RWPE1 (cell line): ENCODE measurements at regions not wholly inside any gene's neighbourhood (a gene's known extent, or its start where the extent isn't known, plus 50 kb on each side); places are given as distances from the start of the nearest gene placed in this dataset.
"Not testable (repeated sequence)": the region's sequence is repeated elsewhere in the genome, so short reads cannot be mapped to it uniquely, and the experiment has no call there.

Experiments used
- CTCF ChIA-PET: fragments of 350-600 bp; sonication (Branson Sonifier 250); formaldehyde crosslinking; extraction: SDS; loops from one replicate; lab custom pipeline; 2021; lab: Yijun Ruan, JAX
- POLR2A ChIA-PET: fragments of 400-600 bp; formaldehyde crosslinking; extraction: SDS; loops from one replicate; lab custom pipeline; 2020; ENCODE audit warnings: antibody characterized with exemption; ENCODE audit not compliant: low non-redundant PET; lab: Yijun Ruan, JAX
- DNase-seq: peaks from one replicate; pipeline ENCODE4 v3.0.0; 2012; ENCODE audit warnings: low spot score
- H3K27ac ChIP-seq: fragments of 450-650 bp; 2 replicates; pipeline ENCODE4 v1.5.1; 2017
- CTCF ChIP-seq: fragments of 450-650 bp; conservative IDR thresholded peaks from 2 replicates; pipeline ENCODE4 v1.5.1; 2017; ENCODE audit warnings: low read depth, mild to moderate bottlenecking

- CTCF ChIA-PET: no interaction called here
- no peak for TF ChIP-seq CTCF
- H3K27ac ChIP-seq: no peak overlapping the region
- POLR2A ChIA-PET: no interaction called here
- DNase-seq: peak; percentile 60
Measured at GRCh38 chr12:61282790-61283575, 977.2 kb upstream of the USP15 start.

- no peak for DNase-seq
- ChIA-PET POLR2A (no interaction called here), CTCF (no interaction called here)
- TF ChIP-seq CTCF: no peak
- H3K27ac ChIP-seq: no peak overlapping the region
Measured at GRCh38 chr12:61290473-61290872, 969.7 kb upstream of the USP15 start.

GRCh38 chr12:61291647-61292046, 968.6 kb upstream of the USP15 start:
- TF ChIP-seq CTCF: no peak
- ChIA-PET CTCF (no interaction called here), POLR2A (no interaction called here)
- H3K27ac ChIP-seq: no peak overlapping the region
- no peak for DNase-seq

GRCh38 chr12:61294011-61294410, 966.2 kb upstream of the USP15 start:
- DNase-seq, POLR2A ChIA-PET, H3K27ac ChIP-seq, CTCF ChIA-PET: not testable (repeated sequence)

GRCh38 chr12:61301817-61302216, 958.4 kb upstream of the USP15 start:
- no peak for TF ChIP-seq CTCF
- POLR2A ChIA-PET: no interaction called here
- H3K27ac ChIP-seq: no peak overlapping the region
- CTCF ChIA-PET: no interaction called here
- DNase-seq: no peak

GRCh38 chr12:61302282-61302681, 957.9 kb upstream of the USP15 start:
- no peak for TF ChIP-seq CTCF
- CTCF ChIA-PET: no interaction called here
- POLR2A ChIA-PET: no interaction called here
- DNase-seq: no peak
- H3K27ac ChIP-seq: no peak overlapping the region

- DNase-seq: no peak
- H3K27ac ChIP-seq: no peak overlapping the region
- POLR2A ChIA-PET: no interaction called here
- TF ChIP-seq CTCF: no peak
- CTCF ChIA-PET: interaction anchor here (0.7 kb wide), 1 partner anchor 24 kb away, joined by 4 read pairs; no protein-coding TSS in a partner anchor
Measured at GRCh38 chr12:61308220-61308619, 952.0 kb upstream of the USP15 start.
